Panc1 (cell line): ENCODE measurements at regions not wholly inside any gene's neighbourhood (a gene's known extent, or its start where the extent isn't known, plus 50 kb on each side); places are given as distances from the start of the nearest gene placed in this dataset.

Source experiments
- ATAC-seq: fragments of 200-7000 bp; cut with Tn5 transposase; 2 replicates; pipeline ENCODE4 v1.9.1; 2020; ENCODE audit warnings: mild to moderate bottlenecking, moderate library complexity
- BruUV-seq: library from RNA; stranded (reverse); fragments of 400-500 nt; replicated peaks from 2 replicates; lab custom pipeline; 2021; lab: Mats Ljungman, UMichigan
- CTCF ChIA-PET: fragments of 300-600 bp; sonication (Branson Sonifier 250); formaldehyde crosslinking; loops from one replicate; lab custom pipeline; 2022; ENCODE audit warnings: antibody characterized with exemption; lab: Charles Lee
- POLR2A ChIA-PET: fragments of 300-600 bp; sonication (Branson Sonifier 250); formaldehyde crosslinking; loops from one replicate; lab custom pipeline; 2022; ENCODE audit warnings: antibody characterized with exemption; lab: Charles Lee
- DNase-seq: peaks from one replicate; pipeline ENCODE4 v3.0.0-alpha.2; 2010; ENCODE audit warnings: low read depth, low spot score
- H3K27ac ChIP-seq: 2 replicates; pipeline ENCODE4 v1.5.1; 2011; ENCODE audit warnings: mild to moderate bottlenecking, low read length, inconsistent platforms
- H3K27me3 ChIP-seq: fragments of 200-500 bp; sonication (Bioruptor generic); 2 replicates; pipeline ENCODE4 v1.6.0; 2014; ENCODE audit warnings: low read length, inconsistent platforms; ENCODE audit not compliant: control insufficient read depth, insufficient read depth
- H3K36me3 ChIP-seq: fragments of 200-500 bp; sonication (Bioruptor generic); 2 replicates; pipeline ENCODE4 v1.5.1; 2014; ENCODE audit warnings: inconsistent platforms, mild to moderate bottlenecking, low read length, moderate library complexity; ENCODE audit not compliant: control insufficient read depth, insufficient read depth
- H3K4me1 ChIP-seq: 2 replicates; pipeline ENCODE4 v1.5.1; 2011; ENCODE audit warnings: inconsistent platforms, mild to moderate bottlenecking, low read length, moderate library complexity; ENCODE audit not compliant: control insufficient read depth, insufficient read depth
- H3K4me3 ChIP-seq, 2 experiments: 2 replicates each; pipeline ENCODE4 v1.5.1; 2011 to 2012; ENCODE audit warnings: low read depth in 2 of 2, low read length in 2 of 2, mild to moderate bottlenecking in 2 of 2, inconsistent platforms in 1 of 2, moderate library complexity in 1 of 2
- H3K9me3 ChIP-seq: fragments of 200-500 bp; sonication (Bioruptor generic); 2 replicates; pipeline ENCODE4 v1.5.1; 2014; ENCODE audit warnings: low read depth, mild to moderate bottlenecking, inconsistent platforms, low read length, moderate library complexity; ENCODE audit not compliant: control insufficient read depth, insufficient read depth
- CTCF ChIP-seq: fragments of 450-650 bp; IDR thresholded peaks from 2 replicates; pipeline ENCODE4 v1.5.1; 2017; ENCODE audit warnings: mild to moderate bottlenecking
- POLR2AphosphoS5 ChIP-seq: IDR thresholded peaks from 2 replicates; pipeline ENCODE4 v1.6.1; 2012; ENCODE audit warnings: mild to moderate bottlenecking, low read depth, low read length, moderate library complexity
- REST ChIP-seq, 2 experiments: IDR thresholded peaks; 2 replicates each; pipeline ENCODE4 v1.6.1; 2011 to 2012; ENCODE audit warnings: low read depth in 2 of 2, control low read depth in 1 of 2, low read length in 1 of 2, mild to moderate bottlenecking in 1 of 2, moderate library complexity in 1 of 2; ENCODE audit not compliant: insufficient read depth in 1 of 2
- SIN3A ChIP-seq: IDR thresholded peaks from 2 replicates; pipeline ENCODE4 v1.6.1; 2012; ENCODE audit warnings: low read depth, mild to moderate bottlenecking, low read length, moderate library complexity, borderline replicate concordance; ENCODE audit not compliant: insufficient read depth
- TCF7L2 ChIP-seq: IDR thresholded peaks from 2 replicates; pipeline ENCODE4 v1.6.1; 2011; ENCODE audit warnings: mild to moderate bottlenecking, low read depth, low read length, inconsistent platforms
- in situ Hi-C: cut with HindIII; loops from 2 replicates; pipeline ENCODE4 v1.10.0; 2016; ENCODE audit warnings: low sequenced_read_pairs, low pct_unique_long_range_greater_than_20kb
- intact Hi-C: fragments of 100-400 bp; cut with micrococcal nuclease; formaldehyde crosslinking; loops from one replicate; pipeline ENCODE4 v1.10.0; 2022; ENCODE audit not compliant: unreplicated experiment

- H3K4me3 ChIP-seq = no peak overlapping the region
- no peak for TF ChIP-seq REST (IDR thresholded peaks at IDR 0.05; ENCODE audit: insufficient read depth in 1 of 2, low read depth in 2 of 2, low read length in 1 of 2)
- TF ChIP-seq CTCF = peak; percentile 89
- peak; percentile 30 for DNase-seq
- in situ Hi-C loops (no loop called here), intact Hi-C loops (loop anchor here (2.0 kb wide), 1 partner anchor 341 kb away; no protein-coding TSS in a partner anchor)
- no peak overlapping the region for H3K27ac ChIP-seq
- H3K9me3 ChIP-seq = no peaks in the 10 kb centered on the region
- ChIA-PET CTCF (interaction anchor here (0.7 kb wide), 1 partner anchor 342 kb away, joined by 3 read pairs; no protein-coding TSS in a partner anchor), POLR2A (no interaction called here)
- ATAC-seq = peak; percentile 90
- no peaks in the 10 kb centered on the region for H3K4me1 ChIP-seq
- H3K27me3 ChIP-seq = no peaks in the 10 kb centered on the region
- BruUV-seq = no TSS peak
- H3K36me3 ChIP-seq = no peaks in the 10 kb centered on the region
Measured at GRCh38 chr3:158918008-158918407, 116.2 kb downstream of the MFSD1 start.

- Histone ChIP-seq H3K27me3 (no peaks in the 10 kb centered on the region), H3K27ac (no peak overlapping the region), H3K9me3 (no peaks in the 10 kb centered on the region), H3K4me1 (no peaks in the 10 kb centered on the region), H3K36me3 (no peaks in the 10 kb centered on the region), H3K4me3 (no peak overlapping the region)
- BruUV-seq = no TSS peak
- intact Hi-C loops (loop anchor here (2.0 kb wide), 1 partner anchor 340 kb away; no protein-coding TSS in a partner anchor), in situ Hi-C loops (no loop called here)
- no peak for ATAC-seq
- DNase-seq = no peak
- ChIA-PET POLR2A (no interaction called here), CTCF (no interaction called here)
- TF ChIP-seq TCF7L2 = no peak
- no peak for TF ChIP-seq CTCF
- no peak for TF ChIP-seq REST (IDR thresholded peaks at IDR 0.05; ENCODE audit: insufficient read depth in 1 of 2, low read depth in 2 of 2, low read length in 1 of 2)
- no peak for TF ChIP-seq SIN3A
- no peak for TF ChIP-seq POLR2AphosphoS5
Measured at GRCh38 chr3:158918451-158918850, 116.6 kb downstream of the MFSD1 start.
